K562 (cell line): ENCODE measurements at regions not wholly inside any gene's neighbourhood (a gene's known extent, or its start where the extent isn't known, plus 50 kb on each side); places are given as distances from the start of the nearest gene placed in this dataset.
A peak's percentile ranks its signal among the peaks of the same experiment; 100 is the strongest.

ENCODE experiments used
- ADNP ChIP-seq: fragments of 200-800 bp; sonication (Bioruptor generic); IDR thresholded peaks from 2 replicates; pipeline ENCODE4 v1.6.1; 2016; ENCODE audit warnings: missing genetic modification characterization, missing compliant biosample characterization
- BCOR ChIP-seq: fragments of 450-650 bp; IDR thresholded peaks from 2 replicates; pipeline ENCODE4 v1.6.1; 2016
- CCAR2 ChIP-seq: fragments of 200-400 bp; formaldehyde crosslinking; IDR thresholded peaks from 2 replicates; pipeline ENCODE4 v1.6.1; 2017; ENCODE audit warnings: mild to moderate bottlenecking, low read depth, low read length
- DEAF1 ChIP-seq: fragments of 450-650 bp; formaldehyde crosslinking; IDR thresholded peaks from 2 replicates; pipeline ENCODE4 v1.4.0; 2020; ENCODE audit warnings: mild to moderate bottlenecking, moderate library complexity
- EP400 ChIP-seq: fragments of 450-650 bp; IDR thresholded peaks from 2 replicates; pipeline ENCODE4 v1.6.1; 2017; ENCODE audit warnings: antibody characterized with exemption, mild to moderate bottlenecking, moderate library complexity
- ETS2 ChIP-seq: IDR thresholded peaks from 2 replicates; pipeline ENCODE4 v1.6.1; 2016; ENCODE audit warnings: borderline replicate concordance, missing genetic modification characterization, mild to moderate bottlenecking, moderate library complexity, missing compliant biosample characterization; ENCODE audit not compliant: poor library complexity, severe bottlenecking
- FOSL1 ChIP-seq: fragments of 200-800 bp; sonication (Bioruptor generic); conservative IDR thresholded peaks from 2 replicates; pipeline ENCODE4 v1.6.1; 2016; ENCODE audit warnings: missing genetic modification characterization, missing compliant biosample characterization
- MTA3 ChIP-seq: fragments of 450-650 bp; formaldehyde crosslinking; IDR thresholded peaks from 2 replicates; pipeline ENCODE4 v1.6.1; 2017; ENCODE audit warnings: mild to moderate bottlenecking, borderline replicate concordance
- MTF1 ChIP-seq: fragments of 250-450 bp; sonication (Bioruptor Pico); IDR thresholded peaks from 2 replicates; pipeline ENCODE4 v1.9.0; 2021; ENCODE audit warnings: moderate library complexity, mild to moderate bottlenecking, inconsistent platforms, borderline replicate concordance
- NFE2 ChIP-seq: IDR thresholded peaks from 2 replicates; pipeline ENCODE4 v1.6.1; 2014; ENCODE audit warnings: antibody characterized with exemption, low read depth
- RBBP5 ChIP-seq: fragments of 200-600 bp; sonication (generic); IDR thresholded peaks from 2 replicates; pipeline ENCODE4 v1.6.1; 2012; ENCODE audit warnings: borderline replicate concordance, mild to moderate bottlenecking, low read length, control low read depth, inconsistent platforms; ENCODE audit not compliant: insufficient read depth, poor library complexity, severe bottlenecking
- SRSF7 ChIP-seq: fragments of 200-400 bp; formaldehyde crosslinking; optimal IDR thresholded peaks from 2 replicates; pipeline ENCODE3; 2017; ENCODE audit warnings: mild to moderate bottlenecking, low read depth, low read length
- STAT5B ChIP-seq: fragments of 250-450 bp; sonication (Bioruptor Pico); IDR thresholded peaks from 2 replicates; pipeline ENCODE4 v1.8.0; 2021; ENCODE audit warnings: mild to moderate bottlenecking, inconsistent platforms
- TFE3 ChIP-seq: fragments of 450-650 bp; formaldehyde crosslinking; IDR thresholded peaks from 2 replicates; pipeline ENCODE4 v1.4.0; 2020; ENCODE audit warnings: mild to moderate bottlenecking, mixed read lengths
- TOE1 ChIP-seq, 2 experiments: fragments of 450-650 bp in 1 of 2; sonication (generic) in 1 of 2; formaldehyde crosslinking in 1 of 2; IDR thresholded peaks; 2 replicates each; pipeline versions ENCODE4 v1.7.1 to v1.8.0; 2016 to 2022; ENCODE audit warnings: borderline replicate concordance in 2 of 2, mild to moderate bottlenecking in 2 of 2, antibody characterized with exemption in 1 of 2, inconsistent platforms in 1 of 2, low read depth in 1 of 2, missing genetic modification reagents in 1 of 2, moderate library complexity in 1 of 2
- YY1 ChIP-seq, 3 experiments: IDR thresholded peaks; 2 replicates each; pipeline ENCODE4 v1.6.1; 2011; ENCODE audit warnings: low read length in 2 of 3, mild to moderate bottlenecking in 2 of 3, moderate library complexity in 2 of 3, borderline replicate concordance in 1 of 3, control low read depth in 1 of 3, low read depth in 1 of 3; ENCODE audit not compliant: insufficient read depth in 3 of 3, insufficient replicate concordance in 2 of 3, control insufficient read depth in 1 of 3, insufficient read length in 1 of 3; ENCODE audit errors: extremely low read depth in 1 of 3
- ZFP1 ChIP-seq: fragments of 450-650 bp; formaldehyde crosslinking; IDR thresholded peaks from 2 replicates; pipeline ENCODE4 v1.4.0; 2020; ENCODE audit warnings: mild to moderate bottlenecking, mixed read lengths
- ZNF217 ChIP-seq: sonication (generic); formaldehyde crosslinking; IDR thresholded peaks from 2 replicates; pipeline ENCODE4 v1.8.0; 2022; ENCODE audit warnings: mild to moderate bottlenecking, missing genetic modification reagents
- ZNF592 ChIP-seq: fragments of 450-650 bp; IDR thresholded peaks from 2 replicates; pipeline ENCODE4 v1.6.1; 2017; ENCODE audit warnings: antibody characterized with exemption, mild to moderate bottlenecking
- ZNF76 ChIP-seq: fragments of 250-450 bp; sonication (Bioruptor Pico); IDR thresholded peaks from 2 replicates; pipeline ENCODE4 v1.4.0; 2020; ENCODE audit warnings: mild to moderate bottlenecking, moderate library complexity, borderline replicate concordance

- TF ChIP-seq ZNF76 (CRISPR knock-in tag): no peak
- TF ChIP-seq SRSF7: no peak
- TF ChIP-seq YY1 (IDR thresholded peaks at IDR 0.05; ENCODE audit: borderline replicate concordance in 1 of 3, control insufficient read depth in 1 of 3, extremely low read depth in 1 of 3, insufficient read depth in 3 of 3, insufficient read length in 1 of 3, insufficient replicate concordance in 2 of 3, low read depth in 1 of 3, low read length in 2 of 3): no peak
- no peak for TF ChIP-seq FOSL1 (tag)
- TF ChIP-seq DEAF1 (CRISPR knock-in tag): 0 out of 2 replicates have a peak, but pooled peaks have one; percentile 17
- no peak for TF ChIP-seq ETS2
- TF ChIP-seq RBBP5: no peak
- no peak for TF ChIP-seq ADNP (tag)
- no peak for TF ChIP-seq MTA3
- no peak for TF ChIP-seq CCAR2
- no peak for TF ChIP-seq ZNF217
- TF ChIP-seq EP400: no peak
- no peak for TF ChIP-seq MTF1 (CRISPR knock-in tag)
- TF ChIP-seq ZFP1 (CRISPR knock-in tag): no peak
- no peak for TF ChIP-seq TOE1 (IDR thresholded peaks at IDR 0.05; ENCODE audit: borderline replicate concordance)
- TF ChIP-seq TOE1 (CRISPR knock-in tag; IDR thresholded peaks at IDR 0.05; ENCODE audit: borderline replicate concordance, low read depth): no peak
- no peak for TF ChIP-seq NFE2
- TF ChIP-seq TFE3 (CRISPR knock-in tag): no peak
- TF ChIP-seq STAT5B: no peak
- TF ChIP-seq BCOR: no peak
- no peak for TF ChIP-seq ZNF592
These were observed 61.7 kb downstream of the MRPL36 start (continued) for GRCh38 chr5:1737790-1738405.
